ENCODE measurements at regions not wholly inside any gene's neighbourhood (a gene's known extent, or its start where the extent isn't known, plus 50 kb on each side); places are given as distances from the start of the nearest gene placed in this dataset.

DNA sequence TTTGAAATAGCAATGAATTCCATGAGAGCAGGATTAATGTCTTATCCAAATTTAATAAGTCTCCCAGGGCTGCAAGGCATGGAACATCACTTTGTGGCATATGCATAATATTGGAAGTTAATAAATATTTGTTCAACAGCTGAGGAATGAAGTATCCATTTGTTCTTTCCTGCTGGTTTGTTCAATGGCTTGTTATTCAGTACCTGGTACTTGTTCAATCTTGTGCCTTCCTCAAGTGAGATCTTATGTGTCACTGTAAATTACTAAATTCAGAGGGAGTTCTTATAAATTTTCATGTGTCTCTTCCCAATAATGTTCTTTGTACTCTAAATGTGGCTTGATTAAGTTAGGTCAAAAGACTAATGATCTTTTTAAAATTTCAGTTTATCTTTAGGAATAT, 1105.5 kb upstream of the SPRY2 start:
- TF ChIP-seq, protein P1, sequence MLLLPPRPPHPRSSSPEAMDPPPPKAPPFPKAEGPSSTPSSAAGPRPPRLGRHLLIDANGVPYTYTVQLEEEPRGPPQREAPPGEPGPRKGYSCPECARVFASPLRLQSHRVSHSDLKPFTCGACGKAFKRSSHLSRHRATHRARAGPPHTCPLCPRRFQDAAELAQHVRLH (tag by site-specific recombination; IDR thresholded peaks at IDR 0.05): no peak
- no peak for TF ChIP-seq ZNF324 (tag by site-specific recombination; IDR thresholded peaks at IDR 0.05)
- no peak for TF ChIP-seq ZSCAN30 (tag by site-specific recombination; IDR thresholded peaks at IDR 0.05)
- TF ChIP-seq, protein P2, sequence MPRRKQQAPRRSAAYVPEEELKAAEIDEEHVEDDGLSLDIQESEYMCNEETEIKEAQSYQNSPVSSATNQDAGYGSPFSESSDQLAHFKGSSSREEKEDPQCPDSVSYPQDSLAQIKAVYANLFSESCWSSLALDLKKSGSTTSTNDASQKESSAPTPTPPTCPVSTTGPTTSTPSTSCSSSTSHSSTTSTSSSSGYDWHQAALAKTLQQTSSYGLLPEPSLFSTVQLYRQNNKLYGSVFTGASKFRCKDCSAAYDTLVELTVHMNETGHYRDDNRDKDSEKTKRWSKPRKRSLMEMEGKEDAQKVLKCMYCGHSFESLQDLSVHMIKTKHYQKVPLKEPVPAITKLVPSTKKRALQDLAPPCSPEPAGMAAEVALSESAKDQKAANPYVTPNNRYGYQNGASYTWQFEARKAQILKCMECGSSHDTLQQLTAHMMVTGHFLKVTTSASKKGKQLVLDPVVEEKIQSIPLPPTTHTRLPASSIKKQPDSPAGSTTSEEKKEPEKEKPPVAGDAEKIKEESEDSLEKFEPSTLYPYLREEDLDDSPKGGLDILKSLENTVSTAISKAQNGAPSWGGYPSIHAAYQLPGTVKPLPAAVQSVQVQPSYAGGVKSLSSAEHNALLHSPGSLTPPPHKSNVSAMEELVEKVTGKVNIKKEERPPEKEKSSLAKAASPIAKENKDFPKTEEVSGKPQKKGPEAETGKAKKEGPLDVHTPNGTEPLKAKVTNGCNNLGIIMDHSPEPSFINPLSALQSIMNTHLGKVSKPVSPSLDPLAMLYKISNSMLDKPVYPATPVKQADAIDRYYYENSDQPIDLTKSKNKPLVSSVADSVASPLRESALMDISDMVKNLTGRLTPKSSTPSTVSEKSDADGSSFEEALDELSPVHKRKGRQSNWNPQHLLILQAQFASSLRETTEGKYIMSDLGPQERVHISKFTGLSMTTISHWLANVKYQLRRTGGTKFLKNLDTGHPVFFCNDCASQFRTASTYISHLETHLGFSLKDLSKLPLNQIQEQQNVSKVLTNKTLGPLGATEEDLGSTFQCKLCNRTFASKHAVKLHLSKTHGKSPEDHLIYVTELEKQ (tag by site-specific recombination; IDR thresholded peaks at IDR 0.05; ENCODE audit: borderline replicate concordance): no peak
- no peak for TF ChIP-seq ZNF19 (tag by site-specific recombination; IDR thresholded peaks at IDR 0.05; ENCODE audit: low read depth)
- no peak for TF ChIP-seq ZNF747 (tag by site-specific recombination; IDR thresholded peaks at IDR 0.05)
- TF ChIP-seq ATF2 (tag by site-specific recombination; IDR thresholded peaks at IDR 0.05; ENCODE audit: low read depth): no peak
- TF ChIP-seq ZNF140 (tag by site-specific recombination; IDR thresholded peaks at IDR 0.05): no peak
